KMS-11 (cell line): ENCODE measurements at regions not wholly inside any gene's neighbourhood (a gene's known extent, or its start where the extent isn't known, plus 50 kb on each side); places are given as distances from the start of the nearest gene placed in this dataset.

Experiments
- H2AFZ ChIP-seq: fragments of 200-600 bp; sonication (generic); 2 replicates; pipeline ENCODE4 v1.6.1; 2016; ENCODE audit warnings: antibody characterized with exemption, mixed run types, low read depth
- H3K27ac ChIP-seq: fragments of 200-600 bp; sonication (generic); 2 replicates; pipeline ENCODE4 v1.6.1; 2016; ENCODE audit warnings: mild to moderate bottlenecking, mixed run types
- H3K27me3 ChIP-seq: fragments of 200-600 bp; sonication (generic); 2 replicates; pipeline ENCODE4 v1.6.1; 2017; ENCODE audit warnings: mild to moderate bottlenecking, low read depth, mixed run types, moderate library complexity; ENCODE audit not compliant: insufficient read depth
- H3K36me3 ChIP-seq: fragments of 200-600 bp; sonication (generic); 2 replicates; pipeline ENCODE4 v1.6.1; 2017; ENCODE audit warnings: mild to moderate bottlenecking, mixed run types; ENCODE audit not compliant: insufficient read depth
- H3K4me1 ChIP-seq: fragments of 200-600 bp; sonication (generic); 2 replicates; pipeline ENCODE4 v1.6.1; 2016; ENCODE audit warnings: mild to moderate bottlenecking, low read depth, mixed run types; ENCODE audit not compliant: poor library complexity, severe bottlenecking
- H3K4me2 ChIP-seq: fragments of 200-600 bp; sonication (generic); 2 replicates; pipeline ENCODE4 v1.7.0; 2016; ENCODE audit warnings: mild to moderate bottlenecking, mixed run types
- H3K4me3 ChIP-seq: fragments of 200-600 bp; sonication (generic); IDR thresholded peaks from 2 replicates; pipeline ENCODE4 v1.6.1; 2017; ENCODE audit warnings: low read depth, low read length, mixed read lengths; ENCODE audit not compliant: insufficient read depth
- H3K79me2 ChIP-seq: fragments of 200-600 bp; sonication (generic); 2 replicates; pipeline ENCODE4 v1.6.1; 2016; ENCODE audit warnings: low read depth, mixed run types; ENCODE audit not compliant: insufficient read depth
- H3K9ac ChIP-seq: fragments of 200-600 bp; sonication (generic); 2 replicates; pipeline ENCODE4 v1.6.1; 2016; ENCODE audit warnings: mild to moderate bottlenecking, mixed run types
- H4K20me1 ChIP-seq: fragments of 200-600 bp; sonication (generic); 2 replicates; pipeline ENCODE4 v1.6.1; 2016; ENCODE audit warnings: mild to moderate bottlenecking, mixed run types; ENCODE audit not compliant: insufficient read depth
- TF ChIP-seq, protein P1 (sequence below): fragments of 200-600 bp; sonication (generic); conservative IDR thresholded peaks from 2 replicates; pipeline ENCODE4 v1.6.1; 2017; ENCODE audit warnings: low read depth, mild to moderate bottlenecking, antibody characterized with exemption, low read length, moderate library complexity, mixed read lengths

DNA sequence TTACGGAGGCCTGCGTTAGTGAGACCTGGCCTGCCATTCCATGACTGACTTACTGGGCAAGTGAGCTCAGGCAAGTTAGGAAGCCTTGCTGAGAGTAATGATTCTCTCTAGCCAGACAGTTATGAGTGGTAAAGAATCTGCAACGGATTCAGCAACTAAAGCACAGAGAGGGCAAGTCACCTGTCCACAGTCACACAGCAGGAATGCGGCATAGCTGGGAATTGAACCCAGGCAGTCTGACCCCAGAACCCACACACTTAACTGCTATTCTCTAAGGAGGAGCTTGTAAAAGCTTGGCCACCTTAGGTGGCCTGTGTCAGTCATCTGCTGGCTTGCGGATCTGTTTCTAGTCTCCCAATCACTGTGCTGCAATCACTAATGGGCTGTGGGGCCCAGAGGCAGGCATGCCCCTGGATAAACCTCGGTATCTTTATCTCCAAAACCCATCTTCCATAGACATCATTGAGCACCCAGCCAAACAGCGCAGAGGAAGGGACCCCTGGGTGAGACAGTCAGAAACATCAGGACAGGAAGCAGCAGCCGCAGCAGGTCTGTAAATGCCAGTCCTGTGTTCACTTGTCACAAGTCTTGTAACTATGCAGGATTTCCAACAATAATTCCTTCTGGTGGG lies 215.9 kb upstream of the KCNG1 start:
- H3K9ac ChIP-seq = no peak overlapping the region
- no peaks in the 10 kb centered on the region for H3K79me2 ChIP-seq
- H3K36me3 ChIP-seq = no peaks in the 10 kb centered on the region
- no peaks in the 10 kb centered on the region for H4K20me1 ChIP-seq
- H3K4me1 ChIP-seq = no peaks in the 10 kb centered on the region
- no peak overlapping the region for H2AFZ ChIP-seq
- TF ChIP-seq, protein P1, sequence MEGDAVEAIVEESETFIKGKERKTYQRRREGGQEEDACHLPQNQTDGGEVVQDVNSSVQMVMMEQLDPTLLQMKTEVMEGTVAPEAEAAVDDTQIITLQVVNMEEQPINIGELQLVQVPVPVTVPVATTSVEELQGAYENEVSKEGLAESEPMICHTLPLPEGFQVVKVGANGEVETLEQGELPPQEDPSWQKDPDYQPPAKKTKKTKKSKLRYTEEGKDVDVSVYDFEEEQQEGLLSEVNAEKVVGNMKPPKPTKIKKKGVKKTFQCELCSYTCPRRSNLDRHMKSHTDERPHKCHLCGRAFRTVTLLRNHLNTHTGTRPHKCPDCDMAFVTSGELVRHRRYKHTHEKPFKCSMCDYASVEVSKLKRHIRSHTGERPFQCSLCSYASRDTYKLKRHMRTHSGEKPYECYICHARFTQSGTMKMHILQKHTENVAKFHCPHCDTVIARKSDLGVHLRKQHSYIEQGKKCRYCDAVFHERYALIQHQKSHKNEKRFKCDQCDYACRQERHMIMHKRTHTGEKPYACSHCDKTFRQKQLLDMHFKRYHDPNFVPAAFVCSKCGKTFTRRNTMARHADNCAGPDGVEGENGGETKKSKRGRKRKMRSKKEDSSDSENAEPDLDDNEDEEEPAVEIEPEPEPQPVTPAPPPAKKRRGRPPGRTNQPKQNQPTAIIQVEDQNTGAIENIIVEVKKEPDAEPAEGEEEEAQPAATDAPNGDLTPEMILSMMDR = no peak
- no peaks in the 10 kb centered on the region for H3K27me3 ChIP-seq
- no peak overlapping the region for H3K4me2 ChIP-seq
- H3K4me3 ChIP-seq = no peak overlapping the region
- H3K27ac ChIP-seq = no peak overlapping the region

DNA sequence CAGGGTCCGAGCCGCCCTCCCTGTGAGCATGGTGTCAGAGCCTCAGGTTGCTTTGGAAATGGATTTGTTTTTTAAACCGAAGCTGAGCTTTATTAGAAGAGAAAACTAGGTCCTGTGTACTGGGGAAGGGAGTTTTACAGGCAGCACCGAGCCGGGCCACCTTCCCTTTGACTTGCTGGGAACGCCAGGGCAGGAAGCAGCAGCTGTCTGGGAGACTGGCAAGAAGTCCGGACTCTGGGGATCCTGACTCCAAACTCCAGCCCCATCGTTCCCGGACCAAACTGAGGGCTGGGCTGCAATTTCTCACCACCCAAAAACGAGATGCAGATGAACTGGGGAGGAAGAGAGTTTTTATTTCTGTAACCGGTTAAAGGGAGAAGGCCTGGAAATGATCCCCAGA lies 214.9 kb upstream of the KCNG1 start:
- Histone ChIP-seq H3K9ac (no peak overlapping the region), H3K4me3 (no peak overlapping the region), H3K27me3 (no peaks in the 10 kb centered on the region), H3K27ac (no peak overlapping the region), H3K36me3 (no peaks in the 10 kb centered on the region), H4K20me1 (no peaks in the 10 kb centered on the region), H3K4me1 (no peaks in the 10 kb centered on the region), H3K79me2 (no peaks in the 10 kb centered on the region), H3K4me2 (no peak overlapping the region), H2AFZ (no peak overlapping the region)
- TF ChIP-seq, protein P1 = no peak

DNA sequence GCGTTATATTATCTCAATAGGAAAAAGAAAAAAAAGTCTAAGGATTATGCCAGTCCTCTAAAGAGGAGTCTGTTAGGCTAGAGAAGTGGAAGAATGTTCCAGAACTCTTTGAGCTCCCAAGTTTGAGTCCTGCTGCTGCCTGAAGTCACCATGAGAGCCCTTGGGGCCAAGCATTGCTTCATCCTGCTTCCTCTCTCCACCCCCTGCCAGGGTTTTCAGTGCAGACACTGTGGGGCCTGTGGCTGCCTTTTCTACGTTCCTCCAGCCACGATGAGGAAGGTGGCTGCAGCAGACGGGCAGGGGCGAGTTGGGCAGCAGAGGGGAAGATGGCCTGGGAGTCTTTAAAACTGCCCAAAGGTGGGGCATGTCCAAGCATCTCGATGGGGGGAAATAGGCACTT lies 214.4 kb upstream of the KCNG1 start:
- no peak overlapping the region for H3K27ac ChIP-seq
- H3K4me2 ChIP-seq = no peak overlapping the region
- no peaks in the 10 kb centered on the region for H3K36me3 ChIP-seq
- H3K27me3 ChIP-seq = no peaks in the 10 kb centered on the region
- no peaks in the 10 kb centered on the region for H3K79me2 ChIP-seq
- no peaks in the 10 kb centered on the region for H4K20me1 ChIP-seq
- no peaks in the 10 kb centered on the region for H3K4me1 ChIP-seq
- no peak overlapping the region for H3K9ac ChIP-seq
- TF ChIP-seq, protein P1 = no peak
- no peak overlapping the region for H3K4me3 ChIP-seq
- no peak overlapping the region for H2AFZ ChIP-seq

GRCh38 chr20:51236421-51236820 lies 213.5 kb upstream of the KCNG1 start:
- H3K36me3 ChIP-seq = no peaks in the 10 kb centered on the region
- TF ChIP-seq, protein P1 = no peak
- no peak overlapping the region for H3K4me2 ChIP-seq
- H3K27ac ChIP-seq = no peak overlapping the region
- no peak overlapping the region for H3K4me3 ChIP-seq
- H3K27me3 ChIP-seq = no peaks in the 10 kb centered on the region
- no peaks in the 10 kb centered on the region for H3K4me1 ChIP-seq
- no peak overlapping the region for H2AFZ ChIP-seq
- no peak overlapping the region for H3K9ac ChIP-seq
- no peaks in the 10 kb centered on the region for H4K20me1 ChIP-seq
- no peaks in the 10 kb centered on the region for H3K79me2 ChIP-seq
